ENCODE measurements at regions not wholly inside any gene's neighbourhood (a gene's known extent, or its start where the extent isn't known, plus 50 kb on each side); places are given as distances from the start of the nearest gene placed in this dataset.

- H3K27ac ChIP-seq = no peak overlapping the region
- TF ChIP-seq ZFX (IDR thresholded peaks at IDR 0.05) (no peak), CTCF (conservative IDR thresholded peaks at IDR 0.05) (no peak)
Measured at GRCh38 chr4:57691370-57691769, 581.2 kb upstream of the IGFBP7 start.

- TF ChIP-seq CTCF (conservative IDR thresholded peaks at IDR 0.05) (no peak), ZFX (IDR thresholded peaks at IDR 0.05) (no peak)
- H3K27ac ChIP-seq = no peak overlapping the region
Measured at GRCh38 chr4:57689693-57690205, 579.6 kb upstream of the IGFBP7 start.

GRCh38 chr4:57682275-57682674, 572.1 kb upstream of the IGFBP7 start:
- TF ChIP-seq ZFX (IDR thresholded peaks at IDR 0.05) = no peak
- TF ChIP-seq CTCF (conservative IDR thresholded peaks at IDR 0.05) = no peak
- H3K27ac ChIP-seq = no peak overlapping the region

- TF ChIP-seq ZFX (IDR thresholded peaks at IDR 0.05) = no peak
- TF ChIP-seq CTCF (conservative IDR thresholded peaks at IDR 0.05) = no peak
- no peak overlapping the region for H3K27ac ChIP-seq
Measured at GRCh38 chr4:57679969-57680368, 569.8 kb upstream of the IGFBP7 start.

GRCh38 chr4:57676394-57676793, 566.2 kb upstream of the IGFBP7 start:
- TF ChIP-seq ZFX (IDR thresholded peaks at IDR 0.05) (no peak), CTCF (conservative IDR thresholded peaks at IDR 0.05) (no peak)
- no peak overlapping the region for H3K27ac ChIP-seq

- H3K27ac ChIP-seq = no peak overlapping the region
- TF ChIP-seq ZFX (IDR thresholded peaks at IDR 0.05) (no peak), CTCF (conservative IDR thresholded peaks at IDR 0.05) (no peak)
Measured at GRCh38 chr4:57672846-57673433, 562.8 kb upstream of the IGFBP7 start.

GRCh38 chr4:57668621-57669020, 558.4 kb upstream of the IGFBP7 start:
- TF ChIP-seq CTCF (conservative IDR thresholded peaks at IDR 0.05) (no peak), ZFX (IDR thresholded peaks at IDR 0.05) (no peak)
- H3K27ac ChIP-seq = no peak overlapping the region
